HG03439 (cell line): ENCODE measurements at regions not wholly inside any gene's neighbourhood (a gene's known extent, or its start where the extent isn't known, plus 50 kb on each side); places are given as distances from the start of the nearest gene placed in this dataset.

Experiments used
- ATAC-seq: cut with Tn5 transposase; IDR thresholded peaks from one replicate; pipeline ENCODE4 v1.9.1; 2021; ENCODE audit warnings: mild to moderate bottlenecking, moderate library complexity; ENCODE audit not compliant: unreplicated experiment

- no peak for ATAC-seq
Observed at GRCh38 chr13:103788061-103788652, 721.9 kb upstream of the SLC10A2 start.

- ATAC-seq, result no peak
Observed at GRCh38 chr13:103772576-103772975, 706.4 kb upstream of the SLC10A2 start.

GRCh38 chr13:103762523-103762922 is 696.3 kb upstream of the SLC10A2 start:
- no peak for ATAC-seq

GRCh38 chr13:103759361-103759760 is 693.1 kb upstream of the SLC10A2 start:
- no peak for ATAC-seq

GRCh38 chr13:103758222-103758621 is 692.0 kb upstream of the SLC10A2 start:
- ATAC-seq, result no peak

GRCh38 chr13:103757361-103757760 is 691.1 kb upstream of the SLC10A2 start:
- no peak for ATAC-seq

- no peak for ATAC-seq
Observed at GRCh38 chr13:103754783-103755182, 688.6 kb upstream of the SLC10A2 start.

GRCh38 chr13:103734837-103735236 is 668.6 kb upstream of the SLC10A2 start:
- no peak for ATAC-seq

- ATAC-seq, result no peak
Observed at GRCh38 chr13:103731959-103732358, 665.7 kb upstream of the SLC10A2 start.

- no peak for ATAC-seq
Observed at GRCh38 chr13:103730407-103730806, 664.2 kb upstream of the SLC10A2 start.

- no peak for ATAC-seq
Observed at GRCh38 chr13:103726808-103727207, 660.6 kb upstream of the SLC10A2 start.

GRCh38 chr13:103716718-103717117 is 650.5 kb upstream of the SLC10A2 start:
- no peak for ATAC-seq

GRCh38 chr13:103715335-103715734 is 649.1 kb upstream of the SLC10A2 start:
- no peak for ATAC-seq

- no peak for ATAC-seq
Observed at GRCh38 chr13:103703246-103703645, 637.0 kb upstream of the SLC10A2 start.

GRCh38 chr13:103698000-103698399 is 631.8 kb upstream of the SLC10A2 start:
- ATAC-seq, result no peak

- ATAC-seq, result no peak
Observed at GRCh38 chr13:103695320-103695719, 629.1 kb upstream of the SLC10A2 start.

- ATAC-seq, result no peak
Observed at GRCh38 chr13:103694471-103694870, 628.3 kb upstream of the SLC10A2 start.

- no peak for ATAC-seq
Observed at GRCh38 chr13:103694033-103694432, 627.8 kb upstream of the SLC10A2 start.

- no peak for ATAC-seq
Observed at GRCh38 chr13:103692442-103692841, 626.2 kb upstream of the SLC10A2 start.

GRCh38 chr13:103676329-103676728 is 610.1 kb upstream of the SLC10A2 start:
- ATAC-seq, result no peak

GRCh38 chr13:103671547-103671946 is 605.3 kb upstream of the SLC10A2 start:
- ATAC-seq, result no peak

- ATAC-seq, result no peak
Observed at GRCh38 chr13:103663996-103664395, 597.8 kb upstream of the SLC10A2 start.

GRCh38 chr13:103656311-103656710 is 590.1 kb upstream of the SLC10A2 start:
- no peak for ATAC-seq
